Gastroesophageal sphincter (tissue), 3 donors: ENCODE measurements at regions not wholly inside any gene's neighbourhood (a gene's known extent, or its start where the extent isn't known, plus 50 kb on each side); places are given as distances from the start of the nearest gene placed in this dataset.

Experiments
- POLR2A ChIP-seq, 2 donors: fragments of 450-650 bp; IDR thresholded peaks; one replicate each; pipeline ENCODE4 v1.6.1; 2017; ENCODE audit warnings: antibody characterized with exemption in 2 of 2, mild to moderate bottlenecking in 2 of 2, moderate library complexity in 1 of 2
- TF ChIP-seq, protein P1 (sequence below), 4 experiments: fragments of 200-600 bp in 2 of 4; fragments of 450-650 bp in 2 of 4; sonication (generic) in 1 of 4; IDR thresholded peaks; one replicate each; pipeline ENCODE4 v1.5.1; 2017 to 2019; ENCODE audit warnings: antibody characterized with exemption in 4 of 4, mild to moderate bottlenecking in 2 of 4, moderate library complexity in 2 of 4

DNA sequence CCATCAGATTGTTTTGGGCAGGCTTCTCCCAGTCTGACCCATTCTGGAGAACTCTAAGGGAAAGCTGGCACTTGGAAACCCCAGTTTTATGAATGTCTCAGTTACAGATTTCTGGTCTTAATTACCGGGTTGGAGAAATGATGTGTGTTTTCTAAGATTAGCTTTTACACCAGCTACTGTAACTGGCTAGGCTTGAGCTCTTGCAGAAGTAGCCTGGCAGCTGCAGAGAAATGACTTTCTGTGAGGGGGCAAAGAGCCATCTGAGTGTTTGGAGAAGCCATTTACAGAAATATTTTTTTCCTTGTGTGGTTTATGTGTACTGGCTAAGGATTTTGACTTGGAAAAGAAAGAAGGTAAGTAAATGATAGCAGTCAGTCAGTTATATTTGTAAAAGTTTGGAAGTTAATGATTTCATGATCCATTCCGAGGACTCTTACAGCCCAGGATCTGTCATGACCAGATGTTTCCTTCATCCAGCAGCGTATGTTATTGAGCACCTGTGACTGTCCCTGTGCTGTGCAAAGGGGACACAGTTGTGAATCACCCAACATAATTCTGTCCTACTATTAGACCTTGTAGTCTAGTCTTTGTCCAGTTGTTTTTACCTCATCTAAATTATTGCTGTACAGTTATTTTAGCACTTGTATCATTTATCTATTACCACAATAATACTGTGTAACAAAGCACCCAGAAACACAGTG lies 53.7 kb upstream of the GDNF start:
- no peak for TF ChIP-seq POLR2A (IDR thresholded peaks at IDR 0.05)
- TF ChIP-seq, protein P1, sequence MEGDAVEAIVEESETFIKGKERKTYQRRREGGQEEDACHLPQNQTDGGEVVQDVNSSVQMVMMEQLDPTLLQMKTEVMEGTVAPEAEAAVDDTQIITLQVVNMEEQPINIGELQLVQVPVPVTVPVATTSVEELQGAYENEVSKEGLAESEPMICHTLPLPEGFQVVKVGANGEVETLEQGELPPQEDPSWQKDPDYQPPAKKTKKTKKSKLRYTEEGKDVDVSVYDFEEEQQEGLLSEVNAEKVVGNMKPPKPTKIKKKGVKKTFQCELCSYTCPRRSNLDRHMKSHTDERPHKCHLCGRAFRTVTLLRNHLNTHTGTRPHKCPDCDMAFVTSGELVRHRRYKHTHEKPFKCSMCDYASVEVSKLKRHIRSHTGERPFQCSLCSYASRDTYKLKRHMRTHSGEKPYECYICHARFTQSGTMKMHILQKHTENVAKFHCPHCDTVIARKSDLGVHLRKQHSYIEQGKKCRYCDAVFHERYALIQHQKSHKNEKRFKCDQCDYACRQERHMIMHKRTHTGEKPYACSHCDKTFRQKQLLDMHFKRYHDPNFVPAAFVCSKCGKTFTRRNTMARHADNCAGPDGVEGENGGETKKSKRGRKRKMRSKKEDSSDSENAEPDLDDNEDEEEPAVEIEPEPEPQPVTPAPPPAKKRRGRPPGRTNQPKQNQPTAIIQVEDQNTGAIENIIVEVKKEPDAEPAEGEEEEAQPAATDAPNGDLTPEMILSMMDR (IDR thresholded peaks at IDR 0.05), result no peak
